MM.1S (cell line): ENCODE measurements at regions not wholly inside any gene's neighbourhood (a gene's known extent, or its start where the extent isn't known, plus 50 kb on each side); places are given as distances from the start of the nearest gene placed in this dataset.

ENCODE experiments used
- EZH2 ChIP-seq: fragments of 300-600 bp; sonication (generic); optimal IDR thresholded peaks from 2 replicates; pipeline ENCODE3; 2017; ENCODE audit warnings: low read depth, mild to moderate bottlenecking, antibody characterized with exemption, low read length, mixed read lengths
- EZH2phosphoT487 ChIP-seq: fragments of 300-600 bp; sonication (generic); IDR thresholded peaks from 2 replicates; pipeline ENCODE4 v1.6.1; 2018; ENCODE audit warnings: antibody characterized with exemption, low read length
- TF ChIP-seq, protein P1 (sequence below): fragments of 300-600 bp; sonication (generic); IDR thresholded peaks from 2 replicates; pipeline ENCODE4 v1.5.1; 2016; ENCODE audit warnings: antibody characterized with exemption, low read length, mixed read lengths

GRCh38 chr19:5290336-5291262, 50.0 kb downstream of the PTPRS start:
- TF ChIP-seq EZH2: no peak
- TF ChIP-seq, protein P1, sequence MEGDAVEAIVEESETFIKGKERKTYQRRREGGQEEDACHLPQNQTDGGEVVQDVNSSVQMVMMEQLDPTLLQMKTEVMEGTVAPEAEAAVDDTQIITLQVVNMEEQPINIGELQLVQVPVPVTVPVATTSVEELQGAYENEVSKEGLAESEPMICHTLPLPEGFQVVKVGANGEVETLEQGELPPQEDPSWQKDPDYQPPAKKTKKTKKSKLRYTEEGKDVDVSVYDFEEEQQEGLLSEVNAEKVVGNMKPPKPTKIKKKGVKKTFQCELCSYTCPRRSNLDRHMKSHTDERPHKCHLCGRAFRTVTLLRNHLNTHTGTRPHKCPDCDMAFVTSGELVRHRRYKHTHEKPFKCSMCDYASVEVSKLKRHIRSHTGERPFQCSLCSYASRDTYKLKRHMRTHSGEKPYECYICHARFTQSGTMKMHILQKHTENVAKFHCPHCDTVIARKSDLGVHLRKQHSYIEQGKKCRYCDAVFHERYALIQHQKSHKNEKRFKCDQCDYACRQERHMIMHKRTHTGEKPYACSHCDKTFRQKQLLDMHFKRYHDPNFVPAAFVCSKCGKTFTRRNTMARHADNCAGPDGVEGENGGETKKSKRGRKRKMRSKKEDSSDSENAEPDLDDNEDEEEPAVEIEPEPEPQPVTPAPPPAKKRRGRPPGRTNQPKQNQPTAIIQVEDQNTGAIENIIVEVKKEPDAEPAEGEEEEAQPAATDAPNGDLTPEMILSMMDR: no peak
- no peak for TF ChIP-seq EZH2phosphoT487
